ENCODE measurements at regions not wholly inside any gene's neighbourhood (a gene's known extent, or its start where the extent isn't known, plus 50 kb on each side); places are given as distances from the start of the nearest gene placed in this dataset.

DNA sequence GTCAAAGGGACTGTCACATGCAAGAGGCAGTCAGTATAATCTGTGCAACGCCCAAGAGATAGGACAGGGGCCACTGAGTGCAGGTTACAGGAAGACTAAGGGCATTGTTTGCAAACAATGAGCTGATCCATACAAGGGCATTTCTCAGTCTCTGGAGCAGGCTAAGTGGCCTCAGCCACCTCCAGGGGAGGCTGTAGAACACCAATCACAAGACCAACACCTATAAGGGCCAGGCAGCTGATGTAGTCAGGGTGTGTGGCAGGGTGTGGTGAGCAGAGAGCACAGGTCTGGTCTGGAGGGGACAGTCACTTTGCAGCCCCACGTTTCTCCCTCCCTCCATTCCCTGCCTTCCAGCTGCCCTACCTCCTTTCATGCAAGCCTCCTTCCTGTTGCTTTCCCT is 83.2 kb upstream of the ADRA1B start:
- DNase-seq (ENCODE audit: low read depth) = no peak
- TF ChIP-seq, protein P1, sequence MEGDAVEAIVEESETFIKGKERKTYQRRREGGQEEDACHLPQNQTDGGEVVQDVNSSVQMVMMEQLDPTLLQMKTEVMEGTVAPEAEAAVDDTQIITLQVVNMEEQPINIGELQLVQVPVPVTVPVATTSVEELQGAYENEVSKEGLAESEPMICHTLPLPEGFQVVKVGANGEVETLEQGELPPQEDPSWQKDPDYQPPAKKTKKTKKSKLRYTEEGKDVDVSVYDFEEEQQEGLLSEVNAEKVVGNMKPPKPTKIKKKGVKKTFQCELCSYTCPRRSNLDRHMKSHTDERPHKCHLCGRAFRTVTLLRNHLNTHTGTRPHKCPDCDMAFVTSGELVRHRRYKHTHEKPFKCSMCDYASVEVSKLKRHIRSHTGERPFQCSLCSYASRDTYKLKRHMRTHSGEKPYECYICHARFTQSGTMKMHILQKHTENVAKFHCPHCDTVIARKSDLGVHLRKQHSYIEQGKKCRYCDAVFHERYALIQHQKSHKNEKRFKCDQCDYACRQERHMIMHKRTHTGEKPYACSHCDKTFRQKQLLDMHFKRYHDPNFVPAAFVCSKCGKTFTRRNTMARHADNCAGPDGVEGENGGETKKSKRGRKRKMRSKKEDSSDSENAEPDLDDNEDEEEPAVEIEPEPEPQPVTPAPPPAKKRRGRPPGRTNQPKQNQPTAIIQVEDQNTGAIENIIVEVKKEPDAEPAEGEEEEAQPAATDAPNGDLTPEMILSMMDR (IDR thresholded peaks at IDR 0.05; ENCODE audit: low read depth, low read length, missing control alignments) = no peak
- H3K4me3 ChIP-seq (ENCODE audit: low read depth, low read length) = no peak overlapping the region

DNA sequence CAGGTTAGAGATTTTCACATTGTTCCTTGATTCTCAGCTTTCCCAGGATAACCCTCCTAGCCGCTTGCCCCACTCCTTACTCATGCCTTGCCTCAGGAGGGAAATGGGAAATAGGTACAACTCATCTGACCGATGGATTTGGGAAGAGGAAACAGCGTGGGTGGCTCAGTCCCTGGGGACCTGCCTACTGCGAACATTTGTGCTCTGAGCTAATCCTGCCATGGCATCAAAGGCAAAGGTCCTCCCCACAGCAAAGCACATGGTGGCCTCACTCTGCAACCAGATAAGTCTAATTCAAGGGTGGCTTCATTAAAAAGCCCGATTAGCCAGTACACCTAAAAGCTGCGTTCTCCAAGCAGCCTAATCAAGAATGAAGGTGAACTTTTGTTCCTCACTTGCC is 82.4 kb upstream of the ADRA1B start:
- H3K4me3 ChIP-seq (ENCODE audit: low read depth, low read length) = no peak overlapping the region
- TF ChIP-seq, protein P1 (IDR thresholded peaks at IDR 0.05; ENCODE audit: low read depth, low read length, missing control alignments) = no peak
- DNase-seq (ENCODE audit: low read depth) = no peak

DNA sequence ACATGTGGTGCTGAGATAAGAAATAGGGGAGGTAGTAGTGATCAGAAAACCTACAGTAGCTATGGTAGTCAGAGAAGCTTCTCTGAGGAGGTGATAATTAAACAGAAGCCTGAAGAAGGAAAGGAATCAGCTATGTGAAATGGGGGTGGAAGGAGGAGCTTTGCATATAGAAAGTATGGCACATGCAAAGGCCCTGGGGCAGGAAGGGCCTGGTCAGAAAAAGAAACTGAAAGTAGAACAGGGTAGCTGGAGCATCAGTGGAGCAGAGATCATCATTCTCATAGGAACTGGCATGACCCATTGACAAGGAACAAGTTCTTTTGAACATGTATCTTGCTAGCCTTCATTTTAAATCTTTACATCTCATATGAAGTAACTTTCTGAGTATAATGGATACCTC is 80.7 kb upstream of the ADRA1B start:
- no peak overlapping the region for H3K4me3 ChIP-seq (ENCODE audit: low read depth, low read length)
- no peak for DNase-seq (ENCODE audit: low read depth)
- TF ChIP-seq, protein P1 (IDR thresholded peaks at IDR 0.05; ENCODE audit: low read depth, low read length, missing control alignments) = no peak

DNA sequence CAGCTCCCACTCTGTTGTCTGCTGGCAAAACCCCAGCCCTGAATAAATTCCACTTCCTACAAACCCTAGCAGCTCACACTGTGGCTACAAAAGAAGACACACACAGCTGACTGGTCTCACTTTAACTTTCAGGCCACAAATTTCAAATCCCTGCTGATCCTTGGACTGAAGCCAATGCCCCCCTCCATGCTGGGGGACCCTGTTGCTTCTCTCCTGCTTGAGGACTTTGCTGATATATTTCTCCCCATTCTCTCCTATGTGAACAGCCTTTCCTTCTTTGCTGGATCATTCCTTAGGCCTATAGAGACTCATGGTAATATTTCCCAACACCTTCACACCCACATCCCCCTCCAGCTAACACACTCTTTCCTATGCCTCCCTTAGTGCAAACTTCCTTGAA is 79.6 kb upstream of the ADRA1B start:
- TF ChIP-seq, protein P1 (IDR thresholded peaks at IDR 0.05; ENCODE audit: low read depth, low read length, missing control alignments) = no peak
- no peak overlapping the region for H3K4me3 ChIP-seq (ENCODE audit: low read depth, low read length)
- no peak for DNase-seq (ENCODE audit: low read depth)

DNA sequence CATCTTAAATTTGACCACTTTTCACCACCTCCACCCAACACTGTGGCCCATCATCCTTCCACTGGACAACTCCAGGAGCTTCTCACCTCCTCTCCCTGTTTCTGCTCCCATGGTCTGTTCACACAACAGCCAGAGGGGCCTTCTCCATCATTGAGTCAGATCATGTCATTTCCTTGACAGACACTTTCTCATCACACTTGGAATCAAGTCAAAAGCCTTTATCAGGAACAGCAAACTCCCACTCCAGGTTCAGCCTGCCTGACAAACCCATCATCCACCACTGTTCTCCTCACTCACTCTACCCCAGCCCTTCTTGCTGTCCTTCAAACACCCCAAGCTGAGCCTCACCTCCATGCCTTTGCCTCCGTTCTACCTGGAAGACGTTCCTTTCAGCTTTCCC is 78.4 kb upstream of the ADRA1B start:
- DNase-seq (ENCODE audit: low read depth) = no peak
- H3K4me3 ChIP-seq (ENCODE audit: low read depth, low read length) = no peak overlapping the region
- TF ChIP-seq, protein P1 (IDR thresholded peaks at IDR 0.05; ENCODE audit: low read depth, low read length, missing control alignments) = no peak

DNA sequence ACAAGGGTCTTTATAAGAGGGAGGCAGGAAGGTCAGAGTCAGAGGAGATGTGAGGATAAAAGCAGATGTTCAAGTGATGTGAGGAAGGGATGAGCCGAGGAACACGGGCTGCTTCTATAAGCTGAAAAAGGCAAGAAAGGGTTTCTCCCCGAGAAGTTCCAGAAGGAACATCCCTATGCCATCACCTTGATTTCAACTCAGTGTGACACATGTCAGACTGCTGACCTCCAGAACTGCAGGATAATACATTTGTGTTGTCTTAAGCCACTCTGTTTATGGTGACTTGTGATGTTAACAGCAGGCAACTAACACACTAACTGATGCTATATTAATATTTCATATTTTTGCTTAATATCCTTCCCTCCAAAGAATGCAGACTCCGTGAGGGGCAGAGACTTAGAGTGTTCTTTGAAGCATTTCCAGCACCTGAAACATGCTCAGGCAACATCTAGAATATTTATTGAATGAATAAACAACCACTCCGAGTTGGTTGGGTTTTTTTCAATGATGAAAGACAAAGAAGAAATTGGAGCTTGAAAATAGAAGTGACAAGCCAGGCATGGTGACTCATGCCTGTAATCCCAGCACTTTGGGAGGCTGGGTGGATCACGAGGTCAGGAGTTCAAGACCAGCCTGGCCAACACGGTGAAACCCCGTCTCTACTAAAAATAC is 77.6 kb upstream of the ADRA1B start:
- TF ChIP-seq, protein P1 (IDR thresholded peaks at IDR 0.05; ENCODE audit: low read depth, low read length, missing control alignments) = no peak
- no peak overlapping the region for H3K4me3 ChIP-seq (ENCODE audit: low read depth, low read length)
- DNase-seq (ENCODE audit: low read depth) = no peak

All from GM12864 (cell line).